Activated effector memory CD4-positive, alpha-beta T cell treated with anti-CD3 and anti-CD28 coated beads, Interleukin-2, amount 50 U/mL, for 16 hours (primary cell): ENCODE measurements at regions not wholly inside any gene's neighbourhood (a gene's known extent, or its start where the extent isn't known, plus 50 kb on each side); places are given as distances from the start of the nearest gene placed in this dataset.

Experiments
- DNase-seq: peaks from one replicate; pipeline ENCODE4 v3.0.0-alpha.2; 2020

GRCh38 chr9:91141407-91141965 is 220.2 kb downstream of the AUH start:
- no peak for DNase-seq

GRCh38 chr9:91143162-91143561 is 218.6 kb downstream of the AUH start:
- DNase-seq, result no peak

- DNase-seq, result no peak
These were observed 218.1 kb downstream of the AUH start for GRCh38 chr9:91143642-91144041.

GRCh38 chr9:91144769-91145168 is 216.9 kb downstream of the AUH start:
- no peak for DNase-seq

- no peak for DNase-seq
These were observed 216.2 kb downstream of the AUH start for GRCh38 chr9:91145496-91145895.

GRCh38 chr9:91146391-91147019 is 215.2 kb downstream of the AUH start:
- DNase-seq, result no peak

- no peak for DNase-seq
These were observed 214.5 kb downstream of the AUH start for GRCh38 chr9:91147079-91147708.

GRCh38 chr9:91148306-91148705 is 213.4 kb downstream of the AUH start:
- no peak for DNase-seq

GRCh38 chr9:91150273-91150997 is 211.3 kb downstream of the AUH start:
- DNase-seq, result no peak

- no peak for DNase-seq
These were observed 210.6 kb downstream of the AUH start for GRCh38 chr9:91150998-91151717.

- DNase-seq, result no peak
These were observed 210.0 kb downstream of the AUH start for GRCh38 chr9:91151718-91152095.

- no peak for DNase-seq
These were observed 207.0 kb downstream of the AUH start for GRCh38 chr9:91154686-91155085.

- DNase-seq, result no peak
These were observed 206.5 kb downstream of the AUH start for GRCh38 chr9:91155181-91155580.

GRCh38 chr9:91155746-91156376 is 205.9 kb downstream of the AUH start:
- no peak for DNase-seq

- DNase-seq, result no peak
These were observed 205.1 kb downstream of the AUH start for GRCh38 chr9:91156451-91157234.

GRCh38 chr9:91157883-91158282 is 203.8 kb downstream of the AUH start:
- no peak for DNase-seq

- no peak for DNase-seq
These were observed 203.4 kb downstream of the AUH start for GRCh38 chr9:91158286-91158685.

- DNase-seq, result no peak
These were observed 202.8 kb downstream of the AUH start for GRCh38 chr9:91158946-91159345.

- no peak for DNase-seq
These were observed 202.0 kb downstream of the AUH start for GRCh38 chr9:91159664-91160121.

- no peak for DNase-seq
These were observed 201.5 kb downstream of the AUH start for GRCh38 chr9:91160181-91160580.

- no peak for DNase-seq
These were observed 200.9 kb downstream of the AUH start for GRCh38 chr9:91160599-91161464.
